IPS-NIHi7 (cell line): ENCODE measurements at regions not wholly inside any gene's neighbourhood (a gene's known extent, or its start where the extent isn't known, plus 50 kb on each side); places are given as distances from the start of the nearest gene placed in this dataset.
"Not testable (repeated sequence)": the region's sequence is repeated elsewhere in the genome, so short reads cannot be mapped to it uniquely, and the experiment has no call there.

Source experiments
- DNase-seq: peaks from one replicate; pipeline ENCODE4 v3.0.0; 2012; ENCODE audit warnings: mixed read lengths; ENCODE audit errors: extremely low spot score

GRCh38 chr14:41072776-41073175 lies 533.9 kb upstream of the LRFN5 start:
- DNase-seq: no peak

GRCh38 chr14:41071351-41071750 lies 535.3 kb upstream of the LRFN5 start:
- DNase-seq: no peak

- DNase-seq: no peak
Measured at GRCh38 chr14:41062826-41063225, 543.9 kb upstream of the LRFN5 start.

- no peak for DNase-seq
Measured at GRCh38 chr14:41055589-41055988, 551.1 kb upstream of the LRFN5 start.

GRCh38 chr14:41051801-41052200 lies 554.9 kb upstream of the LRFN5 start:
- DNase-seq: no peak

- no peak for DNase-seq
Measured at GRCh38 chr14:41047763-41048162, 558.9 kb upstream of the LRFN5 start.

- no peak for DNase-seq
Measured at GRCh38 chr14:41037388-41037787, 569.3 kb upstream of the LRFN5 start.

- DNase-seq: no peak
Measured at GRCh38 chr14:41034969-41035368, 571.7 kb upstream of the LRFN5 start.

- no peak for DNase-seq
Measured at GRCh38 chr14:41022932-41023331, 583.7 kb upstream of the LRFN5 start.

GRCh38 chr14:41016213-41016612 lies 590.5 kb upstream of the LRFN5 start:
- no peak for DNase-seq

GRCh38 chr14:41000350-41000749 lies 606.3 kb upstream of the LRFN5 start:
- no peak for DNase-seq

GRCh38 chr14:40989260-40989659 lies 617.4 kb upstream of the LRFN5 start:
- DNase-seq: no peak

- DNase-seq: no peak
Measured at GRCh38 chr14:40987481-40987880, 619.2 kb upstream of the LRFN5 start.

- no peak for DNase-seq
Measured at GRCh38 chr14:40986655-40987054, 620.0 kb upstream of the LRFN5 start.

GRCh38 chr14:40985584-40985983 lies 621.1 kb upstream of the LRFN5 start:
- no peak for DNase-seq

- DNase-seq: no peak
Measured at GRCh38 chr14:40983604-40984003, 623.1 kb upstream of the LRFN5 start.

GRCh38 chr14:40981247-40981646 lies 625.4 kb upstream of the LRFN5 start:
- no peak for DNase-seq

- not testable (repeated sequence) for DNase-seq
Measured at GRCh38 chr14:40960257-40960656, 646.4 kb upstream of the LRFN5 start.

- DNase-seq: no peak
Measured at GRCh38 chr14:40955131-40955505, 651.6 kb upstream of the LRFN5 start.

- DNase-seq: not testable (repeated sequence)
Measured at GRCh38 chr14:40954448-40955130, 652.1 kb upstream of the LRFN5 start.

- DNase-seq: no peak
Measured at GRCh38 chr14:40944521-40944920, 662.2 kb upstream of the LRFN5 start.

- DNase-seq: no peak
Measured at GRCh38 chr14:40936861-40937260, 669.8 kb upstream of the LRFN5 start.

- DNase-seq: no peak
Measured at GRCh38 chr14:40920380-40920779, 686.3 kb upstream of the LRFN5 start.

GRCh38 chr14:40911141-40911540 lies 695.5 kb upstream of the LRFN5 start:
- DNase-seq: peak; percentile 12
